ENCODE measurements at regions not wholly inside any gene's neighbourhood (a gene's known extent, or its start where the extent isn't known, plus 50 kb on each side); places are given as distances from the start of the nearest gene placed in this dataset.

DNA sequence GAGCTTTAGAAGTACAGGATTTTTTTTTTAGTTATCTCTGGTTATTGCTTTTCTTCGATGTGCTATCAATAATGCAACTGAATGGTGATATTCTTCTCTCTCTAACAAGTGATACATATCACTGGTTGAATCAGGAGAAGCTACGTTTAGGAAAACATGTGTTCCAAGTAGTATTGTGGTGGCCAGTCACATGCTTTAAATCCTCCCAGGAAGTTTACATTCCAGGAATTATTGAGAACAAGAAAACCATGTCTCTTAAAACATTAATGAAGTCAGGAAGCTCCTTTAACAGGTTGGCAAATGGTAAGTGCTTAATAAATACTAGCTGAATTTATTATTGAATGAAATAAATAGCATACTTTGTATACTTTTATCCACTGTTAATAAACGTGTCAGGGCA lies 371.1 kb downstream of the BCKDHB start:
- TF ChIP-seq CTCF (IDR thresholded peaks at IDR 0.05; ENCODE audit: poor library complexity, severe bottlenecking), result no peak
- TF ChIP-seq EZH2 (IDR thresholded peaks at IDR 0.05; ENCODE audit: borderline replicate concordance, insufficient read depth, low read length, poor library complexity, severe bottlenecking), result no peak
